ENCODE measurements at regions not wholly inside any gene's neighbourhood (a gene's known extent, or its start where the extent isn't known, plus 50 kb on each side); places are given as distances from the start of the nearest gene placed in this dataset.

GRCh38 chr9:82410306-82410705 lies 421.7 kb downstream of the SPATA31D1 start:
- no peaks in the 10 kb centered on the region for H3K9me3 ChIP-seq (ENCODE audit: control insufficient read depth, insufficient read depth, low read depth, low read length)
- no peak overlapping the region for H3K27ac ChIP-seq (ENCODE audit: extremely low read depth, low read depth, low read length)
- POLR2A ChIA-PET = no interaction called here
- CTCF ChIA-PET = interaction anchor here (0.6 kb wide), 1 partner anchor 50 kb away, joined by 3 read pairs; no protein-coding TSS in a partner anchor
- peaks cover 8% of the 10 kb centered on the region for H3K4me1 ChIP-seq (ENCODE audit: control insufficient read depth, insufficient read depth, low read length)
- TF ChIP-seq ZSCAN23 (tag by site-specific recombination; IDR thresholded peaks at IDR 0.05) (no peak), FEZF1 (tag by site-specific recombination; IDR thresholded peaks at IDR 0.05) (peak; percentile 45; the same call in 1 of the 2 replicates), ZNF623 (tag by site-specific recombination; IDR thresholded peaks at IDR 0.05) (peak; percentile 59), ZIC2 (tag by site-specific recombination; IDR thresholded peaks at IDR 0.05) (no peak)
- TF ChIP-seq, protein P1, sequence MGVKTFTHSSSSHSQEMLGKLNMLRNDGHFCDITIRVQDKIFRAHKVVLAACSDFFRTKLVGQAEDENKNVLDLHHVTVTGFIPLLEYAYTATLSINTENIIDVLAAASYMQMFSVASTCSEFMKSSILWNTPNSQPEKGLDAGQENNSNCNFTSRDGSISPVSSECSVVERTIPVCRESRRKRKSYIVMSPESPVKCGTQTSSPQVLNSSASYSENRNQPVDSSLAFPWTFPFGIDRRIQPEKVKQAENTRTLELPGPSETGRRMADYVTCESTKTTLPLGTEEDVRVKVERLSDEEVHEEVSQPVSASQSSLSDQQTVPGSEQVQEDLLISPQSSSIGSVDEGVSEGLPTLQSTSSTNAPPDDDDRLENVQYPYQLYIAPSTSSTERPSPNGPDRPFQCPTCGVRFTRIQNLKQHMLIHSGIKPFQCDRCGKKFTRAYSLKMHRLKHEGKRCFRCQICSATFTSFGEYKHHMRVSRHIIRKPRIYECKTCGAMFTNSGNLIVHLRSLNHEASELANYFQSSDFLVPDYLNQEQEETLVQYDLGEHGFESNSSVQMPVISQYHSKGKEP (tag by site-specific recombination; IDR thresholded peaks at IDR 0.05) = no peak
- TF ChIP-seq, protein P2, sequence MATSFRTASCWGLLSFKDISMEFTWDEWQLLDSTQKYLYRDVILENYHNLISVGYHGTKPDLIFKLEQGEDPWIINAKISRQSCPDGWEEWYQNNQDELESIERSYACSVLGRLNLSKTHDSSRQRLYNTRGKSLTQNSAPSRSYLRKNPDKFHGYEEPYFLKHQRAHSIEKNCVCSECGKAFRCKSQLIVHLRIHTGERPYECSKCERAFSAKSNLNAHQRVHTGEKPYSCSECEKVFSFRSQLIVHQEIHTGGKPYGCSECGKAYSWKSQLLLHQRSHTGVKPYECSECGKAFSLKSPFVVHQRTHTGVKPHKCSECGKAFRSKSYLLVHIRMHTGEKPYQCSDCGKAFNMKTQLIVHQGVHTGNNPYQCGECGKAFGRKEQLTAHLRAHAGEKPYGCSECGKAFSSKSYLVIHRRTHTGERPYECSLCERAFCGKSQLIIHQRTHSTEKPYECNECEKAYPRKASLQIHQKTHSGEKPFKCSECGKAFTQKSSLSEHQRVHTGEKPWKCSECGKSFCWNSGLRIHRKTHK (tag by site-specific recombination; IDR thresholded peaks at IDR 0.05) = no peak
- no peak overlapping the region for H3K4me3 ChIP-seq (ENCODE audit: low read depth, low read length)
- no peaks in the 10 kb centered on the region for H3K36me3 ChIP-seq (ENCODE audit: control insufficient read depth in 2 of 2, insufficient read depth in 1 of 2, low read length in 2 of 2)

DNA sequence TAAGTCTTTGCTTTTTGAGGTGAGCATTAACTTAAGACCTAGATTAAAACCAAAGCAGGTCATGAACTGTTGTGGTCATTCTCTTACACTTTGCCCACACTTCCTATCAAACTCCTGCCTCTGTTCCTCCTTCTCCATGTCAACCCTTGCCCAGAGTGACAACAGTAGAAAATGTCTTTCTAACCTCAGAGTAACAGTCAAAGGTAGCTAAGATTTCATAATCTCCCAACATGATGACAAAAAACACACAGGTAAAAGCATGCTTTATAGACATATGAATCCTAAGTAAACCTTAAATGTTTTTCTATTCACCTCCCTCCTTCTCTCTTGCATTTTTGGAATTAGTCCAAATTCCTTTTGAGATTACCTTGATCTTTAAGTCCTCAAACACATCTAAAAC lies 422.3 kb downstream of the SPATA31D1 start:
- H3K36me3 ChIP-seq (ENCODE audit: control insufficient read depth in 2 of 2, insufficient read depth in 1 of 2, low read length in 2 of 2) = no peaks in the 10 kb centered on the region
- ChIA-PET POLR2A (no interaction called here), CTCF (interaction anchor here (0.6 kb wide), 1 partner anchor 50 kb away, joined by 3 read pairs; no protein-coding TSS in a partner anchor)
- H3K4me1 ChIP-seq (ENCODE audit: control insufficient read depth, insufficient read depth, low read length) = peaks cover 8% of the 10 kb centered on the region
- no peak overlapping the region for H3K4me3 ChIP-seq (ENCODE audit: low read depth, low read length)
- no peak overlapping the region for H3K27ac ChIP-seq (ENCODE audit: extremely low read depth, low read depth, low read length)
- H3K9me3 ChIP-seq (ENCODE audit: control insufficient read depth, insufficient read depth, low read depth, low read length) = no peaks in the 10 kb centered on the region
- no peak for TF ChIP-seq ZNF426 (tag by site-specific recombination; IDR thresholded peaks at IDR 0.05)
- TF ChIP-seq ZNF416 (tag by site-specific recombination; IDR thresholded peaks at IDR 0.05) = no peak
- TF ChIP-seq ZNF626 (tag by site-specific recombination; IDR thresholded peaks at IDR 0.05) = no peak
- TF ChIP-seq AEBP2 (tag by site-specific recombination; IDR thresholded peaks at IDR 0.05; ENCODE audit: borderline replicate concordance) = no peak
- no peak for TF ChIP-seq ZNF146 (tag by site-specific recombination; IDR thresholded peaks at IDR 0.05)
- no peak for TF ChIP-seq ZNF639 (tag by site-specific recombination; IDR thresholded peaks at IDR 0.05)
- TF ChIP-seq, protein P3, sequence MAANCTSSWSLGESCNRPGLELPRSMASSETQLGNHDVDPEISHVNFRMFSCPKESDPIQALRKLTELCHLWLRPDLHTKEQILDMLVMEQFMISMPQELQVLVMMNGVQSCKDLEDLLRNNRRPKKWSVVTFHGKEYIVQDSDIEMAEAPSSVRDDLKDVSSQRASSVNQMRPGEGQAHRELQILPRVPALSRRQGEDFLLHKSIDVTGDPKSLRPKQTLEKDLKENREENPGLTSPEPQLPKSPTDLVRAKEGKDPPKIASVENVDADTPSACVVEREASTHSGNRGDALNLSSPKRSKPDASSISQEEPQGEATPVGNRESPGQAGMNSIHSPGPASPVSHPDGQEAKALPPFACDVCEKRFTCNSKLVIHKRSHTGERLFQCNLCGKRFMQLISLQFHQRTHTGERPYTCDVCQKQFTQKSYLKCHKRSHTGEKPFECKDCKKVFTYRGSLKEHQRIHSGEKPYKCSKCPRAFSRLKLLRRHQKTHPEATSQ (tag by site-specific recombination; IDR thresholded peaks at IDR 0.05) = no peak
- no peak for TF ChIP-seq ZNF514 (tag by site-specific recombination; IDR thresholded peaks at IDR 0.05)
- TF ChIP-seq SETDB1 (IDR thresholded peaks at IDR 0.05; ENCODE audit: insufficient read length, low read length) = no peak
- no peak for TF ChIP-seq ZNF394 (tag by site-specific recombination; IDR thresholded peaks at IDR 0.05; ENCODE audit: borderline replicate concordance)
- TF ChIP-seq FEZF1 (tag by site-specific recombination; IDR thresholded peaks at IDR 0.05) = no peak
- no peak for TF ChIP-seq ZNF830 (tag by site-specific recombination; IDR thresholded peaks at IDR 0.05; ENCODE audit: low read depth)
